Adrenal gland (tissue), 9 donors: ENCODE measurements at regions not wholly inside any gene's neighbourhood (a gene's known extent, or its start where the extent isn't known, plus 50 kb on each side); places are given as distances from the start of the nearest gene placed in this dataset.

Source experiments
- DNase-seq, 7 donors: peaks; one replicate each; pipeline ENCODE4 v3.0.0-alpha.2; 2019 to 2020
- H3K27ac ChIP-seq, 5 donors: fragments of 200-600 bp; sonication (generic) in 4 of 5; 1 replicate in 3 of 5; 2 replicates in 2 of 5; pipeline versions ENCODE4 v1.5.1 to v1.8.0; 2016 to 2020; ENCODE audit warnings: mild to moderate bottlenecking in 1 of 5
- H3K27me3 ChIP-seq: fragments of 200-600 bp; 2 replicates; pipeline ENCODE4 v1.8.0; 2021
- H3K36me3 ChIP-seq, 2 donors: fragments of 200-600 bp; replicated peaks in 1 of 2; 1 replicate in 1 of 2; 2 replicates in 1 of 2; pipeline versions ENCODE4 v1.5.1 to v1.8.0; 2018 to 2022
- H3K4me1 ChIP-seq, 2 donors: fragments of 200-600 bp; replicated peaks in 1 of 2; 1 replicate in 1 of 2; 2 replicates in 1 of 2; pipeline versions ENCODE4 v1.5.1 to v1.8.0; 2018 to 2021
- H3K4me3 ChIP-seq, 4 donors: fragments of 200-600 bp; sonication (generic) in 3 of 4; one replicate each; pipeline ENCODE4 v1.5.1; 2016 to 2018
- H3K9me3 ChIP-seq, 3 donors: fragments of 200-600 bp; sonication (generic) in 1 of 3; replicated peaks in 1 of 3; 1 replicate in 2 of 3; 2 replicates in 1 of 3; pipeline versions ENCODE4 v1.5.1 to v1.8.0; 2016 to 2021
- CTCF ChIP-seq, 6 experiments: fragments of 450-650 bp in 4 of 6; fragments of 200-600 bp in 2 of 6; sonication (generic) in 1 of 6; IDR thresholded peaks; 1 replicate in 5 of 6; 2 replicates in 1 of 6; pipeline versions ENCODE4 v1.5.1 to v1.8.0; 2016 to 2021; ENCODE audit warnings: antibody characterized with exemption in 6 of 6, mild to moderate bottlenecking in 2 of 6, moderate library complexity in 1 of 6
- POLR2A ChIP-seq, 2 donors: fragments of 450-650 bp; IDR thresholded peaks; one replicate each; pipeline ENCODE4 v1.6.1; 2017; ENCODE audit warnings: antibody characterized with exemption in 2 of 2, mild to moderate bottlenecking in 2 of 2, moderate library complexity in 1 of 2
- WGBS, 4 donors: extraction: QIAGEN DNeasy Blood & Tissue Kit in 2 of 4; methylation state at CpG; one replicate each; pipeline versions ENCODE4 v1.1.5 to v1.1.7; 2013 to 2017; 5-methylcytosine and 5-hydroxymethylcytosine counted together
- intact Hi-C, 2 donors: fragments of 100-400 bp; cut with DNase I; formaldehyde crosslinking; loops; one replicate each; pipeline versions ENCODE4 v1.14.1 to v1.15.0; 2022 to 2023
- donor health status: healthy with polysubstance abuse.
- donor health status: Bipolar disorder and iron deficiency.
- donor health status: DM: yes; HTN: yes; CAD: no.
- donor health status: DM: no; HTN: no; CAD: no.
- donor health status: DM: no; HTN: no; CAD: no.

DNA sequence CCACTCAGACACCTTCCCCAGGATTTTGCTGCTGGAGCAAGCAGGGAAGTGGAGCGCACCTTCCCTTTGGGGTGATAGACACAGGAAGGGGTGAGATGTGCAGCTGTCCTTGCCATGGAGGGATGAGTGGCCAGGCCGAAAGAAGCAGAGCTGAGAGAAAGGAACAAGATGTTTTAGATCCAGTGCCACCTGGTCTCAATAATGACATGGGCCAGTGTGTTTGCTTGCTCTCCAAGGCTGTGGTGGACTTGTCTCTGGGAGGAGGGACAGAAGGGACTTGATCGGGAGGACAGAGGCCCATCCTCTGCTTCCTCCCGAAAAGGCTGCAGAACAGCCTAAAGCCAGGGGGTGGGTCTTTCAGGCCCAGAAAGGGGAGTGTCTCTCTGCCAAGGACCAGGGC, 61.7 kb upstream of the CCDC167 start:
- TF ChIP-seq POLR2A (IDR thresholded peaks at IDR 0.05) (no peak), CTCF (IDR thresholded peaks at IDR 0.05) (no peak)
- Histone ChIP-seq H3K4me3 (no peak overlapping the region), H3K4me1 (peaks cover 0 to 9% of the 10 kb centered on the region in 2 donors), H3K9me3 (no peaks in the 10 kb centered on the region), H3K27ac (no peak overlapping the region), H3K36me3 (no peaks in the 10 kb centered on the region), H3K27me3 (no peaks in the 10 kb centered on the region)
- no peak for DNase-seq
- WGBS, 4 donors: 80 to 93% (median 88%) methylated on average over 4 of the region's 4 CpGs
- intact Hi-C loops: loop anchor here (10.0 kb wide), 3 partner anchors 77 to 237 kb away; no protein-coding TSS in a partner anchor

DNA sequence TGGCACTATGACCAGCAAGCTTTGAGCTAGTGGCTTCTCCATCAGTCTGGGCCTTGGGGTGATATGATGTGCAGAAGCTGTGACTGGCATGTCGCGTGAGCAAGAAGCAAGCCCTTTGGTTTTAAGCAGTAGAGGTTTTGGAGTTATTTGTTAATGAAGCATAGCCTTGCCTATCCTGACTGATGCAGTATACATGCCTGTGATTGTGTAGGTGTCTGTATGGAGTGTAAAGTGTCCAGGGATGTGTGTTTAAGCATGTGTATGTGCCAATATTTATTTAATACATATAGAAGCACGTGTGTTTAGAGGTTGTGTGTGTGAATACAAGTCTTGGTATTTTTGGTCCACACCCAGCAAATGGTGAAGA, 61.0 kb upstream of the CCDC167 start:
- intact Hi-C loops: loop anchor here (10.0 kb wide), 3 partner anchors 76 to 236 kb away; no protein-coding TSS in a partner anchor
- Histone ChIP-seq H3K27ac (no peak overlapping the region), H3K27me3 (no peaks in the 10 kb centered on the region), H3K4me1 (peaks cover 0 to 3% of the 10 kb centered on the region in 2 donors), H3K4me3 (no peak overlapping the region), H3K36me3 (no peaks in the 10 kb centered on the region), H3K9me3 (no peaks in the 10 kb centered on the region)
- 86 to 95% (median 90%) methylated on average over 3 of the region's 3 CpGs for WGBS, 4 donors
- TF ChIP-seq POLR2A (IDR thresholded peaks at IDR 0.05): no peak
- TF ChIP-seq CTCF (IDR thresholded peaks at IDR 0.05): no peak
- no peak for DNase-seq

GRCh38 chr6:37559501-37559900, 59.8 kb upstream of the CCDC167 start:
- WGBS, 4 donors: 52 to 88% (median 64%) methylated on average over 3 to 4 of the region's 4 CpGs
- TF ChIP-seq CTCF (IDR thresholded peaks at IDR 0.05) (no peak), POLR2A (IDR thresholded peaks at IDR 0.05) (no peak)
- Histone ChIP-seq H3K27me3 (no peaks in the 10 kb centered on the region), H3K4me1 (no peaks in the 10 kb centered on the region), H3K9me3 (no peaks in the 10 kb centered on the region), H3K4me3 (no peak overlapping the region), H3K36me3 (no peaks in the 10 kb centered on the region), H3K27ac (no peak overlapping the region)
- no peak for DNase-seq
- intact Hi-C loops: no loop called here

DNA sequence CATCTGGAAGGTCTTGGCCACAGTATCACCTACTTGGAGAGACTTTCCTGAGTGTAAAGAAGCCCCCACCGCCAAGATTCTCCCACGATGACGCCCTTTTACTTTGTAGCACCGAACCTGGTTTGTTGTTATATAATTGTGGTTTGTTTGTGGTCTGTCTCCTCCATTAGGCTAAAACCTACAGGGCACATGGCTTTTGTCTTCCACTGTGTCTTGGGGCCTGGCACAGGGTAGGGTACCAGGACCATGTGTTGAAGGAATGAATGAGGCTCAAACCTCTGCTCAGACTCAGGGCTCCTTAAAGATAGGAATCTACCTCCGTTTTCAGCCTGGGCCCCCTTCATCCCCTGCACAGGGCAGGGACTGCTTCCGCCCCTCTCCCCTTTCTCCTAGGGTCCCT, 59.4 kb upstream of the CCDC167 start:
- H3K4me1 ChIP-seq: no peaks in the 10 kb centered on the region
- no peak for DNase-seq
- no peaks in the 10 kb centered on the region for H3K9me3 ChIP-seq
- no peaks in the 10 kb centered on the region for H3K27me3 ChIP-seq
- 60 to 79% (median 67%) methylated on average over 5 to 6 of the region's 6 CpGs for WGBS, 4 donors
- no peak overlapping the region for H3K27ac ChIP-seq
- H3K4me3 ChIP-seq: no peak overlapping the region
- TF ChIP-seq CTCF (IDR thresholded peaks at IDR 0.05) (no peak), POLR2A (IDR thresholded peaks at IDR 0.05) (no peak)
- no peaks in the 10 kb centered on the region for H3K36me3 ChIP-seq
- intact Hi-C loops: no loop called here
